ENCODE measurements at regions not wholly inside any gene's neighbourhood (a gene's known extent, or its start where the extent isn't known, plus 50 kb on each side); places are given as distances from the start of the nearest gene placed in this dataset.

DNA sequence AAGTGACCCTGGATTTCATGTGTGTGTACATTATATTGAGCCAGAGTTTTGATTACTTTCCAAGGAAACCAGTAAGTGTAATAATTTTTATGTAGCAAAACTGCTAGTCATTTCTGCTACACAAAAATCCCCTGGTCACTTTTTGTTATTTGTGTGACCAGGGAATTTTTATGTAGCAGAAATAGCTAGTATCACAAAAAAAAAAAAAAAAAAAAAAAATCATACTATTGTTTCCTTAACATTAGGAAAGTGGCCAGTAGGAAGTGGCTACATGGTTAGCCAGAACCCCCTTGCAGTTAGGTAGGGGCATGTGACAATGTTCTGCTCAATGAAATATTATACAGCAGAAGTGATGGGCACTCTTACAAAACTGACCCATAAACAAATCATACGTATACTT lies 434.0 kb upstream of the BTBD3 start:
- no peak for DNase-seq (ENCODE audit: low spot score)
- no peak overlapping the region for H3K4me3 ChIP-seq
- H3K27ac ChIP-seq, result no peak overlapping the region
- TF ChIP-seq, protein P1, sequence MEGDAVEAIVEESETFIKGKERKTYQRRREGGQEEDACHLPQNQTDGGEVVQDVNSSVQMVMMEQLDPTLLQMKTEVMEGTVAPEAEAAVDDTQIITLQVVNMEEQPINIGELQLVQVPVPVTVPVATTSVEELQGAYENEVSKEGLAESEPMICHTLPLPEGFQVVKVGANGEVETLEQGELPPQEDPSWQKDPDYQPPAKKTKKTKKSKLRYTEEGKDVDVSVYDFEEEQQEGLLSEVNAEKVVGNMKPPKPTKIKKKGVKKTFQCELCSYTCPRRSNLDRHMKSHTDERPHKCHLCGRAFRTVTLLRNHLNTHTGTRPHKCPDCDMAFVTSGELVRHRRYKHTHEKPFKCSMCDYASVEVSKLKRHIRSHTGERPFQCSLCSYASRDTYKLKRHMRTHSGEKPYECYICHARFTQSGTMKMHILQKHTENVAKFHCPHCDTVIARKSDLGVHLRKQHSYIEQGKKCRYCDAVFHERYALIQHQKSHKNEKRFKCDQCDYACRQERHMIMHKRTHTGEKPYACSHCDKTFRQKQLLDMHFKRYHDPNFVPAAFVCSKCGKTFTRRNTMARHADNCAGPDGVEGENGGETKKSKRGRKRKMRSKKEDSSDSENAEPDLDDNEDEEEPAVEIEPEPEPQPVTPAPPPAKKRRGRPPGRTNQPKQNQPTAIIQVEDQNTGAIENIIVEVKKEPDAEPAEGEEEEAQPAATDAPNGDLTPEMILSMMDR (IDR thresholded peaks at IDR 0.05), result no peak
- no peaks in the 10 kb centered on the region for H3K9me3 ChIP-seq
- H3K27me3 ChIP-seq, result no peaks in the 10 kb centered on the region
- no peaks in the 10 kb centered on the region for H3K36me3 ChIP-seq
- H3K4me1 ChIP-seq, result no peaks in the 10 kb centered on the region

DNA sequence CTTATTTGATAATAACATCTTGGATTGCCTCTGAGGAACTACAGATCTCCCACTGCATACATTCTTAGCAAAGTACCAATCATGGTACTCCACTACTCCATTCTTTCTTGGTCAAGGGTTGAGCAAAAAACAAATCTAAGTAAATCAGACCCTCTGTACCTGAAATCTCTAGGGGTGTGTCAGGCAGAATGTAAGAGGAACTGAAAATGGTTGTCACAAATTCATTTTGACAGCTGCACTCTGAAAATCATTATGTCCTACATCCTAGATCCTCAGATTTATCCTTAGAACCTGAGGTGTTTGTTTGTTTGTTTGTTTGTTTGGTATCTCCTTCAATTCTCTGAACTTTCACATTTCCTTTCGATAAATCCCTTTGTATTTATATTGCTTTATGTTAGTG lies 433.2 kb upstream of the BTBD3 start:
- no peaks in the 10 kb centered on the region for H3K36me3 ChIP-seq
- TF ChIP-seq, protein P1 (IDR thresholded peaks at IDR 0.05), result no peak
- DNase-seq (ENCODE audit: low spot score), result no peak
- no peaks in the 10 kb centered on the region for H3K27me3 ChIP-seq
- no peaks in the 10 kb centered on the region for H3K4me1 ChIP-seq
- H3K9me3 ChIP-seq, result no peaks in the 10 kb centered on the region
- H3K4me3 ChIP-seq, result no peak overlapping the region
- no peak overlapping the region for H3K27ac ChIP-seq

DNA sequence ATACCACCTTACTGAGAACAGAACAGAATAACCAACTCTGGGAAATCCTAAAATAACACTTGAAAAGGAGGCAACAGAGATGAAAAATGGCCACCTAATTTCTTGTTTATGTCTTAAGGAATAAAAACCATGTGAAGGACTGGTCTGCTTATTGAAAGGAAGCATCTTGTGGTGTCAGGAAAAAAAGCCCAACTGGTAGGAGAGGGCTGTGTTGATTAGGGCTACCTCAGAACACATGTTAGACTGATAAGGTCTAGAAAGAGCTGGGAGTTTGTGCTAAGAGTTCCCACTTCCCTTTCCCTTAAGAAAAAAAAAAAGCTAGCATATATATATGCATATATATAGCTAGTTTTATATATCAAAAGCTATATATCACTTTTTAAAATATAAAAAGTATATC lies 425.3 kb upstream of the BTBD3 start:
- DNase-seq (ENCODE audit: low spot score), result no peak
- no peaks in the 10 kb centered on the region for H3K36me3 ChIP-seq

DNA sequence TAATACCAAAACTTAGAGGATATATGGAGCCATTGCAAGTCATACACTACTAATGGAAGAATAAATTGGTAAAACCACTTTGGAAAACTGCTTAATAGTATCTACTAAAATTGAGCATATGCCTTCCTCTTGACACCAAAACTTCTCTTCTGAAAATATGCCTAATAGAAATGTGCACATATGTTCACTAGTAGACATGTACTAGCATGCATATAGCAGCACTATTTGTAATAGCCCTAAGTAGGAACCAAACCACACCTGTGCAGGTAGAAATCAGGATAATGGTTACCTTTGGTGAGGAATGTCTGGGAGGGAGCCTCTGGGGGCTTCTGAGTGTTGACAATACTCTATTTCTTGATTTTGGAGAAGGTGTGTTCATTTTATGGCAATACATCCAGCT lies 424.8 kb upstream of the BTBD3 start:
- Histone ChIP-seq H3K4me3 (no peak overlapping the region), H3K4me1 (no peaks in the 10 kb centered on the region), H3K27ac (no peak overlapping the region), H3K27me3 (no peaks in the 10 kb centered on the region), H3K9me3 (no peaks in the 10 kb centered on the region), H3K36me3 (no peaks in the 10 kb centered on the region)
- TF ChIP-seq, protein P1 (IDR thresholded peaks at IDR 0.05), result no peak
- DNase-seq (ENCODE audit: low spot score), result no peak

More for the DNA sequence above, 425.3 kb upstream of the BTBD3 start:
- Histone ChIP-seq H3K27ac (no peak overlapping the region), H3K27me3 (no peaks in the 10 kb centered on the region), H3K4me3 (no peak overlapping the region), H3K9me3 (no peaks in the 10 kb centered on the region), H3K4me1 (no peaks in the 10 kb centered on the region)
- TF ChIP-seq, protein P1 (IDR thresholded peaks at IDR 0.05), result no peak

DNA sequence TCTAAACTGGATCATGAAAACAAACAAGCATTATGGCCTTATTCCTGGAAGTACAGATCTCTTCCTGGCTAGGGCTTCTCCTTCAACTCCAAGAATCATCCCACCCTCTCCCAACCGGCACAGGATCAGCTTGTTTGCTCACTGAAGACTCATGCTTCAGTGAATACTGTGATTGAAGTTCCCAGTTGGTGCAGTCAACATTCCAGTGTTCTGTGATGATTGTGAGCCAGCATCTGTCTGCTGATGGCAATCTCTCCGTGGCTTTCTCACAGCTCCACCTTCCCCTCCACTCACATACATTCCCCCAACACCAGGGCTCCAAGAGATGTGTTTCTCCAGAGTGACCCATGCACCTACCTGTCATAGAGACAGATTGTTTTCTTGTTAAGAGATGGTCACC lies 421.3 kb upstream of the BTBD3 start:
- no peak for DNase-seq (ENCODE audit: low spot score)
- H3K9me3 ChIP-seq, result no peaks in the 10 kb centered on the region
- TF ChIP-seq, protein P1 (IDR thresholded peaks at IDR 0.05), result no peak

DNA sequence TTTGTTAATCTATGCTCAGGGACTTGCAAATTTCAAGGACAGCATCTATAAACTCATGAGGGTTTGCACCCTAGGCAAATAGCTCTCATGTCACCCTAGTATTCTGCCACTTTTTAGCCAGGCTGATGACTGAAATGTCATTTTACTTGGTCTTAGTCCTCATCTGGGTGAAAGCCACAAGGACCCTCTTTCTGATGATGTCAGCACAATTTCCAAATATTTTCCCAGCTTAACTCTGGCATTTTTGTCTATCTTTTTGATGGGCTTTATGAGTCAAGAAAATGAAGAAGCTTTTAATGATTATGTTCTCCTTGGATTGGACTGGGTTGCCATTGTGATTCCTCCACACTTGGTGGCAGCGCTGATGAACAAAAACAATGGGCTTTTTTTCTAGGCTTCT lies 420.1 kb upstream of the BTBD3 start:
- Histone ChIP-seq H3K27ac (no peak overlapping the region), H3K4me1 (no peaks in the 10 kb centered on the region), H3K4me3 (no peak overlapping the region), H3K36me3 (no peaks in the 10 kb centered on the region), H3K9me3 (no peaks in the 10 kb centered on the region), H3K27me3 (no peaks in the 10 kb centered on the region)
- no peak for DNase-seq (ENCODE audit: low spot score)
- TF ChIP-seq, protein P1 (IDR thresholded peaks at IDR 0.05), result no peak

More for the DNA sequence above, 421.3 kb upstream of the BTBD3 start:
- Histone ChIP-seq H3K36me3 (no peaks in the 10 kb centered on the region), H3K4me3 (no peak overlapping the region), H3K27ac (no peak overlapping the region), H3K27me3 (no peaks in the 10 kb centered on the region), H3K4me1 (no peaks in the 10 kb centered on the region)

All from right atrium auricular region (tissue), 2 donors.